H9 (cell line): ENCODE measurements at regions not wholly inside any gene's neighbourhood (a gene's known extent, or its start where the extent isn't known, plus 50 kb on each side); places are given as distances from the start of the nearest gene placed in this dataset.

Experiments
- DNase-seq: peaks from one replicate; pipeline ENCODE4 v3.0.0-alpha.2; 2017
- H2AFZ ChIP-seq: one replicate; pipeline ENCODE4 v1.6.1; 2013; ENCODE audit warnings: mild to moderate bottlenecking, low read length, control low read depth, moderate library complexity
- H2AK5ac ChIP-seq: 2 replicates; pipeline ENCODE4 v1.6.1; 2013; ENCODE audit warnings: low read length, control low read depth, mixed read lengths; ENCODE audit not compliant: insufficient read length
- H2BK120ac ChIP-seq: one replicate; pipeline ENCODE4 v1.6.1; 2013; ENCODE audit warnings: low read depth, mild to moderate bottlenecking, low read length, control low read depth, inconsistent platforms; ENCODE audit not compliant: poor library complexity, severe bottlenecking
- H2BK12ac ChIP-seq: 2 replicates; pipeline ENCODE4 v1.6.1; 2013; ENCODE audit warnings: low read length, control low read depth, mixed read lengths, low read depth; ENCODE audit not compliant: insufficient read length
- H2BK15ac ChIP-seq: 2 replicates; pipeline ENCODE4 v1.6.1; 2013; ENCODE audit warnings: low read depth, low read length, control low read depth
- H2BK20ac ChIP-seq: one replicate; pipeline ENCODE4 v1.6.1; 2013; ENCODE audit warnings: low read depth, mild to moderate bottlenecking, low read length, control low read depth, inconsistent platforms; ENCODE audit not compliant: poor library complexity, severe bottlenecking
- H2BK5ac ChIP-seq: 2 replicates; pipeline ENCODE4 v1.6.1; 2013; ENCODE audit warnings: low read length, control low read depth, mixed read lengths; ENCODE audit not compliant: insufficient read length
- H3K14ac ChIP-seq: 2 replicates; pipeline ENCODE4 v1.6.1; 2013; ENCODE audit warnings: low read length, control low read depth; ENCODE audit not compliant: insufficient read depth
- H3K18ac ChIP-seq: 2 replicates; pipeline ENCODE4 v1.6.1; 2013; ENCODE audit warnings: low read depth, mild to moderate bottlenecking, mixed read lengths, low read length, control low read depth; ENCODE audit not compliant: insufficient read length
- H3K23ac ChIP-seq: 2 replicates; pipeline ENCODE4 v1.6.1; 2013; ENCODE audit warnings: low read length, control low read depth, mixed read lengths, low read depth; ENCODE audit not compliant: insufficient read length
- H3K23me2 ChIP-seq: 2 replicates; pipeline ENCODE4 v1.6.1; 2013; ENCODE audit warnings: low read depth, mild to moderate bottlenecking, mixed read lengths, low read length, control low read depth; ENCODE audit not compliant: insufficient read length, poor library complexity, severe bottlenecking
- H3K27ac ChIP-seq: 2 replicates; pipeline ENCODE4 v1.5.1; 2013; ENCODE audit warnings: low read length, control low read depth, mixed read lengths, low read depth; ENCODE audit not compliant: insufficient read length
- H3K27me3 ChIP-seq: 2 replicates; pipeline ENCODE4 v1.6.1; 2013; ENCODE audit warnings: low read length, control low read depth, inconsistent platforms; ENCODE audit not compliant: insufficient read depth
- H3K4ac ChIP-seq: 2 replicates; pipeline ENCODE4 v1.6.1; 2013; ENCODE audit warnings: low read depth, mild to moderate bottlenecking, control low read depth, inconsistent platforms, low read length, moderate library complexity
- H3K4me1 ChIP-seq: 2 replicates; pipeline ENCODE4 v1.6.1; 2013; ENCODE audit warnings: low read length, control low read depth, inconsistent platforms; ENCODE audit not compliant: insufficient read depth
- H3K4me2 ChIP-seq: 2 replicates; pipeline ENCODE4 v1.6.1; 2013; ENCODE audit warnings: low read length, control low read depth, mixed read lengths; ENCODE audit not compliant: insufficient read length, insufficient read depth
- H3K56ac ChIP-seq: 2 replicates; pipeline ENCODE4 v1.6.1; 2013; ENCODE audit warnings: low read depth, mild to moderate bottlenecking, mixed read lengths, low read length, control low read depth; ENCODE audit not compliant: insufficient read length
- H3K79me1 ChIP-seq: 2 replicates; pipeline ENCODE4 v1.6.1; 2013; ENCODE audit warnings: low read depth, mild to moderate bottlenecking, moderate library complexity, low read length, control low read depth, inconsistent platforms; ENCODE audit not compliant: insufficient read depth, poor library complexity, severe bottlenecking
- H3K79me2 ChIP-seq: 2 replicates; pipeline ENCODE4 v1.6.1; 2013; ENCODE audit warnings: low read length, control low read depth, inconsistent platforms; ENCODE audit not compliant: insufficient read depth
- H3K9ac ChIP-seq: 2 replicates; pipeline ENCODE4 v1.6.1; 2013; ENCODE audit warnings: low read length, control low read depth, mixed read lengths; ENCODE audit not compliant: insufficient read length; ENCODE audit errors: extremely low read depth
- H3K9me3 ChIP-seq: one replicate; pipeline ENCODE4 v1.6.1; 2013; ENCODE audit warnings: low read depth, low read length, inconsistent platforms; ENCODE audit not compliant: control insufficient read depth
- H3T11ph ChIP-seq: one replicate; pipeline ENCODE4 v1.6.1; 2013; ENCODE audit warnings: mild to moderate bottlenecking, low read length, control low read depth, inconsistent platforms
- H4K20me1 ChIP-seq: one replicate; pipeline ENCODE4 v1.6.1; 2013; ENCODE audit not compliant: control insufficient read depth, insufficient read length, insufficient read depth
- H4K5ac ChIP-seq: 2 replicates; pipeline ENCODE4 v1.6.1; 2013; ENCODE audit warnings: low read depth, mild to moderate bottlenecking, mixed read lengths, low read length, control low read depth; ENCODE audit not compliant: insufficient read length
- H4K8ac ChIP-seq: replicated peaks from 2 replicates; pipeline ENCODE4 v1.6.1; 2013; ENCODE audit warnings: low read length, control low read depth, mixed read lengths, low read depth; ENCODE audit not compliant: insufficient read length
- H4K91ac ChIP-seq: 2 replicates; pipeline ENCODE4 v1.6.1; 2013; ENCODE audit warnings: low read depth, mild to moderate bottlenecking, moderate library complexity, mixed read lengths, low read length, control low read depth; ENCODE audit not compliant: insufficient read length
- H3K27ac Mint-ChIP-seq, 3 experiments: 2 replicates in 2 of 3; 3 replicates in 1 of 3; pipeline ENCODE4 v1.8.0; 2020 to 2021; ENCODE audit warnings: mixed read lengths in 3 of 3, mild to moderate bottlenecking in 1 of 3, moderate library complexity in 1 of 3
- H3K27me3 Mint-ChIP-seq: 2 replicates; pipeline ENCODE4 v1.8.0; 2021; ENCODE audit warnings: low read depth, mild to moderate bottlenecking, moderate library complexity, mixed read lengths
- H3K36me3 Mint-ChIP-seq, 3 experiments: 2 replicates in 2 of 3; 3 replicates in 1 of 3; pipeline ENCODE4 v1.8.0; 2020 to 2021; ENCODE audit warnings: low read depth in 3 of 3, mixed read lengths in 3 of 3; ENCODE audit not compliant: insufficient read depth in 1 of 3
- H3K4me1 Mint-ChIP-seq, 2 experiments: 2 replicates each; pipeline ENCODE4 v1.8.0; 2020; ENCODE audit warnings: mixed read lengths in 2 of 2
- H3K4me3 Mint-ChIP-seq, 2 experiments: 2 replicates in 1 of 2; 3 replicates in 1 of 2; pipeline ENCODE4 v1.8.0; 2020 to 2021; ENCODE audit warnings: mild to moderate bottlenecking in 2 of 2, mixed read lengths in 2 of 2, moderate library complexity in 1 of 2
- H3K9me3 Mint-ChIP-seq, 2 experiments: 2 replicates in 1 of 2; 3 replicates in 1 of 2; pipeline ENCODE4 v1.8.0; 2020; ENCODE audit warnings: mild to moderate bottlenecking in 2 of 2, mixed read lengths in 2 of 2, moderate library complexity in 1 of 2
- WGBS: extraction: QIAGEN DNeasy Blood & Tissue Kit; methylation state at CpG from one replicate; pipeline ENCODE4 v1.1.7; 2013; ENCODE audit warnings: missing lambda C conversion rate, low lambda C conversion rate, mixed read lengths; ENCODE audit not compliant: insufficient read length; ENCODE audit errors: extremely low coverage; 5-methylcytosine and 5-hydroxymethylcytosine counted together
- TF ChIP-seq, protein P1 (sequence below): fragments of 200-600 bp; sonication (generic); conservative IDR thresholded peaks from 3 replicates; pipeline ENCODE4 v1.8.0; 2021; ENCODE audit warnings: antibody characterized with exemption, mild to moderate bottlenecking

DNA sequence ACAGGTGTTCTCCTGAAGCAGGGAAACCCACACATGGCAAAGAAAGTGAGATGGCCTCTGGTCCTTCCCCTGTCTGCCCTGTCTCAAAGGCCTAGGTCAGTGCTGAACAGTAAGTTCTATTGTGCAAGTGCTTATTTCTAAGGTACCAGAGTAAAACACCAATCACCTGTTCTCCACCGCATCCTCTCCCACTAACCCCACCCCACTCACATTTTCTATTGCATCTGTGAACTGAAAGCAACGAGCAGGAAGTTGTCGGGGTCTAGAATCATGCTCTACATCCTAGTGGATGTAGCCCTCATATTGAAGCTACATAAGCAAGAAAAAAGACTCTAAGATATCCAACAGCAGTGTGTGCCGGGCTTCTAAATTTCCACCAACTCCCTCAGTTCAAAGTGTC lies 265.9 kb downstream of the ENC1 start:
- H3K56ac ChIP-seq = no peak overlapping the region
- H3K36me3 Mint-ChIP-seq = no peaks in the 10 kb centered on the region
- H4K5ac ChIP-seq = no peak overlapping the region
- no peak for DNase-seq
- H3K4me1 ChIP-seq = no peaks in the 10 kb centered on the region
- H3K4me1 Mint-ChIP-seq = peaks cover 9 to 11% of the 10 kb centered on the region in 2 experiments
- TF ChIP-seq, protein P1, sequence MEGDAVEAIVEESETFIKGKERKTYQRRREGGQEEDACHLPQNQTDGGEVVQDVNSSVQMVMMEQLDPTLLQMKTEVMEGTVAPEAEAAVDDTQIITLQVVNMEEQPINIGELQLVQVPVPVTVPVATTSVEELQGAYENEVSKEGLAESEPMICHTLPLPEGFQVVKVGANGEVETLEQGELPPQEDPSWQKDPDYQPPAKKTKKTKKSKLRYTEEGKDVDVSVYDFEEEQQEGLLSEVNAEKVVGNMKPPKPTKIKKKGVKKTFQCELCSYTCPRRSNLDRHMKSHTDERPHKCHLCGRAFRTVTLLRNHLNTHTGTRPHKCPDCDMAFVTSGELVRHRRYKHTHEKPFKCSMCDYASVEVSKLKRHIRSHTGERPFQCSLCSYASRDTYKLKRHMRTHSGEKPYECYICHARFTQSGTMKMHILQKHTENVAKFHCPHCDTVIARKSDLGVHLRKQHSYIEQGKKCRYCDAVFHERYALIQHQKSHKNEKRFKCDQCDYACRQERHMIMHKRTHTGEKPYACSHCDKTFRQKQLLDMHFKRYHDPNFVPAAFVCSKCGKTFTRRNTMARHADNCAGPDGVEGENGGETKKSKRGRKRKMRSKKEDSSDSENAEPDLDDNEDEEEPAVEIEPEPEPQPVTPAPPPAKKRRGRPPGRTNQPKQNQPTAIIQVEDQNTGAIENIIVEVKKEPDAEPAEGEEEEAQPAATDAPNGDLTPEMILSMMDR = no peak
- no peaks in the 10 kb centered on the region for H3K27me3 ChIP-seq
- H3K14ac ChIP-seq = no peak overlapping the region
- peaks cover 2% of the 10 kb centered on the region; the same call in 1 of the 2 replicates for H3K27me3 Mint-ChIP-seq
- no peak overlapping the region for H3K4me2 ChIP-seq
- H4K91ac ChIP-seq = no peak overlapping the region
- no peak overlapping the region for H3K4ac ChIP-seq
- H2BK5ac ChIP-seq = no peak overlapping the region
- H3K9me3 Mint-ChIP-seq = peaks cover 0 to 2% of the 10 kb centered on the region in 2 experiments; a peak in 1 of 5 replicates
- H3K9me3 ChIP-seq = no peaks in the 10 kb centered on the region
- WGBS = no CpG with 5 or more reads among the region's 4 CpGs
- H3K18ac ChIP-seq = no peak overlapping the region
- H3K27ac Mint-ChIP-seq = no peak overlapping the region
- H3K79me2 ChIP-seq = no peaks in the 10 kb centered on the region
- no peaks in the 10 kb centered on the region for H3K79me1 ChIP-seq
- no peak overlapping the region for H4K8ac ChIP-seq
- H2AK5ac ChIP-seq = no peak overlapping the region
- no peaks in the 10 kb centered on the region for H3K23me2 ChIP-seq
- no peak overlapping the region for H2AFZ ChIP-seq
- H3K27ac ChIP-seq = no peak overlapping the region
- H2BK12ac ChIP-seq = no peak overlapping the region
- H2BK120ac ChIP-seq = no peak overlapping the region
- H3K9ac ChIP-seq = no peak overlapping the region
- no peak overlapping the region for H3K4me3 Mint-ChIP-seq
- no peak overlapping the region for H3T11ph ChIP-seq
- no peak overlapping the region for H2BK15ac ChIP-seq
- H3K23ac ChIP-seq = no peak overlapping the region
- H2BK20ac ChIP-seq = no peak overlapping the region
- H4K20me1 ChIP-seq = no peaks in the 10 kb centered on the region
